PFSK-1 (cell line): ENCODE measurements at regions not wholly inside any gene's neighbourhood (a gene's known extent, or its start where the extent isn't known, plus 50 kb on each side); places are given as distances from the start of the nearest gene placed in this dataset.

Experiments
- POLR2AphosphoS5 ChIP-seq: IDR thresholded peaks from 2 replicates; pipeline ENCODE4 v1.6.1; 2012; ENCODE audit warnings: low read depth, mild to moderate bottlenecking, control low read depth, low read length, moderate library complexity
- TAF1 ChIP-seq: IDR thresholded peaks from 2 replicates; pipeline ENCODE4 v1.6.1; 2012; ENCODE audit warnings: low read length, control low read depth, borderline replicate concordance; ENCODE audit not compliant: insufficient read depth
- TF ChIP-seq, protein P1 (sequence below), 2 experiments: IDR thresholded peaks; 2 replicates each; pipeline versions ENCODE4 v1.6.1 to v1.8.0; 2011 to 2012; ENCODE audit warnings: low read depth in 2 of 2, low read length in 2 of 2, control low read depth in 1 of 2, inconsistent platforms in 1 of 2, mild to moderate bottlenecking in 1 of 2, moderate library complexity in 1 of 2; ENCODE audit not compliant: insufficient read depth in 1 of 2

DNA sequence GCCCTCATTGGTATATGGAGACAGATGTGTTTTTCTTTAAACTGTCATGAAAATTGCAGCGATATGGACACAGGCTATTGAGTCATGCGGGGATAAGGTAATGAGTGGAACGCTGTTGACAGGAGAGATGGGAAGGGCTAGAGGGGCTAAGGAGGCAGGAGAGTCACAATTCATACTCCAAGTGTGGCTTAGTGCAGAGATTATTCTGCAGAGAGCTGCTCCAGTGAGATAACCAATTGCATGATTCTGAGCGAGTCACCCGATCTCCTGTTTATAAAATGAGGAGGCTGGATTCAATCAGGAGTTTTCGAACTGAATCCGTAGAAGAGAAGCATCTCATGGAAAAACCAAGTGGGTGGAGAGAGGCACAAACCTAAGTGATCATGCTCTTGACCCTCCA is 106.4 kb upstream of the PLEKHG7 start:
- TF ChIP-seq TAF1 (no peak), POLR2AphosphoS5 (no peak)
- TF ChIP-seq, protein P1, sequence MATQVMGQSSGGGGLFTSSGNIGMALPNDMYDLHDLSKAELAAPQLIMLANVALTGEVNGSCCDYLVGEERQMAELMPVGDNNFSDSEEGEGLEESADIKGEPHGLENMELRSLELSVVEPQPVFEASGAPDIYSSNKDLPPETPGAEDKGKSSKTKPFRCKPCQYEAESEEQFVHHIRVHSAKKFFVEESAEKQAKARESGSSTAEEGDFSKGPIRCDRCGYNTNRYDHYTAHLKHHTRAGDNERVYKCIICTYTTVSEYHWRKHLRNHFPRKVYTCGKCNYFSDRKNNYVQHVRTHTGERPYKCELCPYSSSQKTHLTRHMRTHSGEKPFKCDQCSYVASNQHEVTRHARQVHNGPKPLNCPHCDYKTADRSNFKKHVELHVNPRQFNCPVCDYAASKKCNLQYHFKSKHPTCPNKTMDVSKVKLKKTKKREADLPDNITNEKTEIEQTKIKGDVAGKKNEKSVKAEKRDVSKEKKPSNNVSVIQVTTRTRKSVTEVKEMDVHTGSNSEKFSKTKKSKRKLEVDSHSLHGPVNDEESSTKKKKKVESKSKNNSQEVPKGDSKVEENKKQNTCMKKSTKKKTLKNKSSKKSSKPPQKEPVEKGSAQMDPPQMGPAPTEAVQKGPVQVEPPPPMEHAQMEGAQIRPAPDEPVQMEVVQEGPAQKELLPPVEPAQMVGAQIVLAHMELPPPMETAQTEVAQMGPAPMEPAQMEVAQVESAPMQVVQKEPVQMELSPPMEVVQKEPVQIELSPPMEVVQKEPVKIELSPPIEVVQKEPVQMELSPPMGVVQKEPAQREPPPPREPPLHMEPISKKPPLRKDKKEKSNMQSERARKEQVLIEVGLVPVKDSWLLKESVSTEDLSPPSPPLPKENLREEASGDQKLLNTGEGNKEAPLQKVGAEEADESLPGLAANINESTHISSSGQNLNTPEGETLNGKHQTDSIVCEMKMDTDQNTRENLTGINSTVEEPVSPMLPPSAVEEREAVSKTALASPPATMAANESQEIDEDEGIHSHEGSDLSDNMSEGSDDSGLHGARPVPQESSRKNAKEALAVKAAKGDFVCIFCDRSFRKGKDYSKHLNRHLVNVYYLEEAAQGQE (IDR thresholded peaks at IDR 0.05; ENCODE audit: insufficient read depth in 1 of 2, low read depth in 2 of 2, low read length in 2 of 2), result no peak
